ENCODE measurements at regions not wholly inside any gene's neighbourhood (a gene's known extent, or its start where the extent isn't known, plus 50 kb on each side); places are given as distances from the start of the nearest gene placed in this dataset.

DNA sequence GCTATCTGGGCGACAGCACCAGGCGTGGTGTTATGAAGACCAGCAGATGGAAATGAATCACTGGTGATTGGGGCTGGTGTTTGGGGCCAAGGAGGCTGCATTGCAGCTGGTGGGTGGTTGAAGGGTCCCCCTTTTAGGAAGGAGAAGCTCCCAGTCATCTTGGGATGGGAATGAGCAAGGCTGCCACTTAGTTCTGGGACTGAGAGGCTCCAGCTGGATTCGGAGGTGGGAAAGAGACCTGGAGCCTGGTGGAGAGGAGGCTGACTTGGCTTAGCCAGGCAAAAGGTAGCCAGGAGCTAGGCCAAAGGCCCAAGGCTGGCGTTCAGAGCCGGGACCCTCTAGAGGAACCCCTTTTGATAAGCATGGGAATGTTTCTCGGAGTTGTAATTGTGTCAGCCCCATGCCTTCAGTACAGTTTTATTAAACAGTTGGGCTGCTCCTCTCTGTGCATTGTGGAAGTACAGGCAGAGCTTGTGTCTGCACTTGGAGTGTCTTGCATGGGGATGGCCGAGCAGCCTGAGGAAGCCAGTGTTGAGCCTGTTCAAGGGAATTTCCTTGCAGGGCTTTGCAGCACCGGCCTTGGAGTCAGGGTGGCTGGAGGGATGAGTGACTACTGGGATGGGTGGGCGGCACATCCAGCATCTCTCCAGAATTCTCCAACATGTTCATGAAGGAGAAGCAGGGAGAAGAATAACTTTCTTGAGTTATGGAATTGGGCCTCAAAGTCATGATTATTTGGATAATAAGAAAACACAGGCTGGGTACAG lies 234.9 kb downstream of the BAMBI start:
- ChIA-PET RAD21 (ENCODE audit: unreplicated experiment) (no interaction called here), CTCF (no interaction called here)

More for the DNA sequence above, 234.9 kb downstream of the BAMBI start:
- Histone ChIP-seq H3K9me3 (replicated peaks; ENCODE audit: control insufficient read depth, insufficient read depth, low read length) (no peaks in the 10 kb centered on the region), H3K4me1 (ENCODE audit: control insufficient read depth, insufficient read depth, low read length) (no peaks in the 10 kb centered on the region), H3K9ac (ENCODE audit: control insufficient read depth, insufficient read depth, low read length) (no peak overlapping the region), H4K20me1 (ENCODE audit: control insufficient read depth, insufficient read depth) (no peaks in the 10 kb centered on the region), H2AFZ (ENCODE audit: control insufficient read depth, low read depth, low read length) (no peak overlapping the region), H3K27me3 (replicated peaks in 1 of 2; ENCODE audit: control insufficient read depth in 2 of 2, insufficient read depth in 2 of 2, low read length in 1 of 2) (no peaks in the 10 kb centered on the region), H3K79me2 (ENCODE audit: control insufficient read depth, insufficient read depth, low read length) (no peaks in the 10 kb centered on the region), H3K4me3 (no peak overlapping the region), H3K27ac (ENCODE audit: control insufficient read depth, insufficient read depth) (no peak overlapping the region), H3K36me3 (ENCODE audit: control insufficient read depth in 2 of 2, insufficient read depth in 2 of 2, low read length in 1 of 2) (no peaks in the 10 kb centered on the region), H3K4me2 (ENCODE audit: control insufficient read depth, insufficient read depth) (no peak overlapping the region)
- intact Hi-C loops (cut with micrococcal nuclease; ENCODE audit: unreplicated experiment) = no loop called here
- SMC1A ChIA-PET (ENCODE audit: uncharacterized antibody, unreplicated experiment) = no interaction called here
- no peak for TF ChIP-seq ATF7 (IDR thresholded peaks at IDR 0.05; ENCODE audit: low read depth)
- no peak for TF ChIP-seq LARP7 (IDR thresholded peaks at IDR 0.05)
- TF ChIP-seq, protein P1, sequence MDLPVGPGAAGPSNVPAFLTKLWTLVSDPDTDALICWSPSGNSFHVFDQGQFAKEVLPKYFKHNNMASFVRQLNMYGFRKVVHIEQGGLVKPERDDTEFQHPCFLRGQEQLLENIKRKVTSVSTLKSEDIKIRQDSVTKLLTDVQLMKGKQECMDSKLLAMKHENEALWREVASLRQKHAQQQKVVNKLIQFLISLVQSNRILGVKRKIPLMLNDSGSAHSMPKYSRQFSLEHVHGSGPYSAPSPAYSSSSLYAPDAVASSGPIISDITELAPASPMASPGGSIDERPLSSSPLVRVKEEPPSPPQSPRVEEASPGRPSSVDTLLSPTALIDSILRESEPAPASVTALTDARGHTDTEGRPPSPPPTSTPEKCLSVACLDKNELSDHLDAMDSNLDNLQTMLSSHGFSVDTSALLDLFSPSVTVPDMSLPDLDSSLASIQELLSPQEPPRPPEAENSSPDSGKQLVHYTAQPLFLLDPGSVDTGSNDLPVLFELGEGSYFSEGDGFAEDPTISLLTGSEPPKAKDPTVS (IDR thresholded peaks at IDR 0.05; ENCODE audit: low read depth, low read length) = no peak
- TF ChIP-seq POLR2A (IDR thresholded peaks at IDR 0.05; ENCODE audit: low read depth, low read length) = no peak
- TF ChIP-seq GATAD2B (conservative IDR thresholded peaks at IDR 0.05; ENCODE audit: low read depth) = no peak
- TF ChIP-seq, protein P2, sequence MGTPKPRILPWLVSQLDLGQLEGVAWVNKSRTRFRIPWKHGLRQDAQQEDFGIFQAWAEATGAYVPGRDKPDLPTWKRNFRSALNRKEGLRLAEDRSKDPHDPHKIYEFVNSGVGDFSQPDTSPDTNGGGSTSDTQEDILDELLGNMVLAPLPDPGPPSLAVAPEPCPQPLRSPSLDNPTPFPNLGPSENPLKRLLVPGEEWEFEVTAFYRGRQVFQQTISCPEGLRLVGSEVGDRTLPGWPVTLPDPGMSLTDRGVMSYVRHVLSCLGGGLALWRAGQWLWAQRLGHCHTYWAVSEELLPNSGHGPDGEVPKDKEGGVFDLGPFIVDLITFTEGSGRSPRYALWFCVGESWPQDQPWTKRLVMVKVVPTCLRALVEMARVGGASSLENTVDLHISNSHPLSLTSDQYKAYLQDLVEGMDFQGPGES (IDR thresholded peaks at IDR 0.05) = no peak
- TF ChIP-seq RCOR1 (conservative IDR thresholded peaks at IDR 0.05; ENCODE audit: low read depth, low read length) = no peak
- no peak for TF ChIP-seq RBBP5 (conservative IDR thresholded peaks at IDR 0.05)
- no peak for TF ChIP-seq RB1 (IDR thresholded peaks at IDR 0.05; ENCODE audit: borderline replicate concordance)
- TF ChIP-seq, protein P3, sequence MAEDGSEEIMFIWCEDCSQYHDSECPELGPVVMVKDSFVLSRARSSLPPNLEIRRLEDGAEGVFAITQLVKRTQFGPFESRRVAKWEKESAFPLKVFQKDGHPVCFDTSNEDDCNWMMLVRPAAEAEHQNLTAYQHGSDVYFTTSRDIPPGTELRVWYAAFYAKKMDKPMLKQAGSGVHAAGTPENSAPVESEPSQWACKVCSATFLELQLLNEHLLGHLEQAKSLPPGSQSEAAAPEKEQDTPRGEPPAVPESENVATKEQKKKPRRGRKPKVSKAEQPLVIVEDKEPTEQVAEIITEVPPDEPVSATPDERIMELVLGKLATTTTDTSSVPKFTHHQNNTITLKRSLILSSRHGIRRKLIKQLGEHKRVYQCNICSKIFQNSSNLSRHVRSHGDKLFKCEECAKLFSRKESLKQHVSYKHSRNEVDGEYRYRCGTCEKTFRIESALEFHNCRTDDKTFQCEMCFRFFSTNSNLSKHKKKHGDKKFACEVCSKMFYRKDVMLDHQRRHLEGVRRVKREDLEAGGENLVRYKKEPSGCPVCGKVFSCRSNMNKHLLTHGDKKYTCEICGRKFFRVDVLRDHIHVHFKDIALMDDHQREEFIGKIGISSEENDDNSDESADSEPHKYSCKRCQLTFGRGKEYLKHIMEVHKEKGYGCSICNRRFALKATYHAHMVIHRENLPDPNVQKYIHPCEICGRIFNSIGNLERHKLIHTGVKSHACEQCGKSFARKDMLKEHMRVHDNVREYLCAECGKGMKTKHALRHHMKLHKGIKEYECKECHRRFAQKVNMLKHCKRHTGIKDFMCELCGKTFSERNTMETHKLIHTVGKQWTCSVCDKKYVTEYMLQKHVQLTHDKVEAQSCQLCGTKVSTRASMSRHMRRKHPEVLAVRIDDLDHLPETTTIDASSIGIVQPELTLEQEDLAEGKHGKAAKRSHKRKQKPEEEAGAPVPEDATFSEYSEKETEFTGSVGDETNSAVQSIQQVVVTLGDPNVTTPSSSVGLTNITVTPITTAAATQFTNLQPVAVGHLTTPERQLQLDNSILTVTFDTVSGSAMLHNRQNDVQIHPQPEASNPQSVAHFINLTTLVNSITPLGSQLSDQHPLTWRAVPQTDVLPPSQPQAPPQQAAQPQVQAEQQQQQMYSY (CRISPR knock-in tag; IDR thresholded peaks at IDR 0.05) = no peak
- no peak for TF ChIP-seq CBX5 (IDR thresholded peaks at IDR 0.05; ENCODE audit: low read depth)
- no peak for TF ChIP-seq NR2C1 (IDR thresholded peaks at IDR 0.05)
- no peak for TF ChIP-seq IKZF1 (conservative IDR thresholded peaks at IDR 0.05)
- TF ChIP-seq BMI1 (IDR thresholded peaks at IDR 0.05; ENCODE audit: borderline replicate concordance) = no peak
- POLR2A ChIA-PET = no interaction called here
- FAIRE-seq (no peak), ATAC-seq (no peak), DNase-seq (ENCODE audit: low read depth, low spot score) (no peak)
- in situ Hi-C loops (cut with MboI) = no loop called here
- BruUV-seq (replicated peaks) = no TSS peak
- 13% methylated on average over 9 of the region's 9 CpGs for WGBS (ENCODE audit: insufficient coverage, insufficient replicate concordance, low lambda C conversion rate, missing lambda C conversion rate)

Data from GM12878 (cell line).